Lung microvascular endothelial cell (primary cell): ENCODE measurements at regions not wholly inside any gene's neighbourhood (a gene's known extent, or its start where the extent isn't known, plus 50 kb on each side); places are given as distances from the start of the nearest gene placed in this dataset.

Source experiments
- DNase-seq, 2 donors: peaks; one replicate each; pipeline versions ENCODE4 v3.0.0 to v3.0.0-alpha.2; 2010; ENCODE audit warnings: low read depth in 2 of 2

- peak in 1 of 2 donors; percentile 58 for DNase-seq
Measured at GRCh38 chr2:207235621-207236020, 69.9 kb upstream of the KLF7 start.

GRCh38 chr2:207236156-207236935, 70.6 kb upstream of the KLF7 start:
- peak in 1 of 2 donors; percentile 82 for DNase-seq

- DNase-seq, result peak in 1 of 2 donors; percentile 96
Measured at GRCh38 chr2:207238831-207239701, 73.3 kb upstream of the KLF7 start.

- DNase-seq, result peak in 1 of 2 donors; percentile 51
Measured at GRCh38 chr2:207239754-207240494, 74.2 kb upstream of the KLF7 start.

GRCh38 chr2:207240649-207241048, 74.9 kb upstream of the KLF7 start:
- no peak for DNase-seq

- no peak for DNase-seq
Measured at GRCh38 chr2:207241198-207241597, 75.5 kb upstream of the KLF7 start.

GRCh38 chr2:207243601-207244000, 77.9 kb upstream of the KLF7 start:
- DNase-seq, result no peak

GRCh38 chr2:207244971-207245925, 79.5 kb upstream of the KLF7 start:
- no peak for DNase-seq

GRCh38 chr2:207248702-207249377, 83.1 kb upstream of the KLF7 start:
- DNase-seq, result peak in 1 of 2 donors; percentile 48

- DNase-seq, result no peak
Measured at GRCh38 chr2:207251022-207251421, 85.3 kb upstream of the KLF7 start.

GRCh38 chr2:207251573-207252192, 85.9 kb upstream of the KLF7 start:
- no peak for DNase-seq

GRCh38 chr2:207252416-207252815, 86.7 kb upstream of the KLF7 start:
- DNase-seq, result no peak

- no peak for DNase-seq
Measured at GRCh38 chr2:207252979-207253645, 87.4 kb upstream of the KLF7 start.

GRCh38 chr2:207253666-207254345, 88.1 kb upstream of the KLF7 start:
- peak in 1 of 2 donors; percentile 62 for DNase-seq

- DNase-seq, result peak in 1 of 2 donors; percentile 65
Measured at GRCh38 chr2:207254591-207255464, 89.1 kb upstream of the KLF7 start.

- DNase-seq, result no peak
Measured at GRCh38 chr2:207255565-207256470, 90.1 kb upstream of the KLF7 start.
